ENCODE measurements at regions not wholly inside any gene's neighbourhood (a gene's known extent, or its start where the extent isn't known, plus 50 kb on each side); places are given as distances from the start of the nearest gene placed in this dataset.
A peak's percentile ranks its signal among the peaks of the same experiment; 100 is the strongest.

- no peak for DNase-seq
- Histone ChIP-seq H3K36me3 (no peaks in the 10 kb centered on the region), H3K27ac (no peak overlapping the region), H3K4me1 (no peaks in the 10 kb centered on the region), H3K9me3 (no peaks in the 10 kb centered on the region), H3K4me3 (no peak overlapping the region), H3K27me3 (no peaks in the 10 kb centered on the region)
- intact Hi-C loops (cut with DNase I): no loop called here
- TF ChIP-seq EP300 (IDR thresholded peaks at IDR 0.05) (no peak), POLR2AphosphoS5 (IDR thresholded peaks at IDR 0.05) (no peak), CTCF (IDR thresholded peaks at IDR 0.05) (no peak), POLR2A (IDR thresholded peaks at IDR 0.05) (no peak)
- 58 to 86% methylated on average over 1 of the region's 1 CpG for WGBS, 2 donors
Observed at GRCh38 chr13:89239361-89240127, 1568.4 kb downstream of the SLITRK5 start.

GRCh38 chr13:89255844-89256406, 1584.8 kb downstream of the SLITRK5 start:
- H3K27me3 ChIP-seq: no peaks in the 10 kb centered on the region
- intact Hi-C loops (cut with DNase I): no loop called here
- no peak overlapping the region for H3K4me3 ChIP-seq
- peak in 1 of 4 donors; percentile 51 for TF ChIP-seq POLR2AphosphoS5 (IDR thresholded peaks at IDR 0.05)
- TF ChIP-seq CTCF (IDR thresholded peaks at IDR 0.05): no peak
- H3K4me1 ChIP-seq: peaks cover 0 to 6% (median 0%) of the 10 kb centered on the region in 4 donors
- no peak overlapping the region for H3K27ac ChIP-seq
- DNase-seq: no peak
- no peaks in the 10 kb centered on the region for H3K36me3 ChIP-seq
- WGBS, 2 donors: 47 to 62% methylated on average over 3 of the region's 3 CpGs
- peaks cover 0 to 4% (median 0%) of the 10 kb centered on the region in 4 donors for H3K9me3 ChIP-seq

- peaks cover 0 to 2% (median 0%) of the 10 kb centered on the region in 4 donors for H3K9me3 ChIP-seq
- TF ChIP-seq POLR2AphosphoS5 (IDR thresholded peaks at IDR 0.05): no peak
- no peak for TF ChIP-seq POLR2A (IDR thresholded peaks at IDR 0.05)
- TF ChIP-seq EP300 (IDR thresholded peaks at IDR 0.05): no peak
- no peak for TF ChIP-seq CTCF (IDR thresholded peaks at IDR 0.05)
- intact Hi-C loops (cut with DNase I): no loop called here
- no peaks in the 10 kb centered on the region for H3K4me1 ChIP-seq
- no peak overlapping the region for H3K27ac ChIP-seq
- 76 to 86% methylated on average over 3 of the region's 3 CpGs for WGBS, 2 donors
- H3K4me3 ChIP-seq: no peak overlapping the region
- H3K36me3 ChIP-seq: no peaks in the 10 kb centered on the region
- H3K27me3 ChIP-seq: no peaks in the 10 kb centered on the region
- DNase-seq: no peak
Observed at GRCh38 chr13:89267734-89268133, 1596.6 kb downstream of the SLITRK5 start.

- Histone ChIP-seq H3K4me1 (no peaks in the 10 kb centered on the region), H3K9me3 (peaks cover 0 to 2% (median 0%) of the 10 kb centered on the region in 4 donors), H3K4me3 (no peak overlapping the region), H3K27me3 (no peaks in the 10 kb centered on the region), H3K27ac (no peak overlapping the region), H3K36me3 (no peaks in the 10 kb centered on the region)
- TF ChIP-seq POLR2A (IDR thresholded peaks at IDR 0.05) (no peak), EP300 (IDR thresholded peaks at IDR 0.05) (no peak), POLR2AphosphoS5 (IDR thresholded peaks at IDR 0.05) (no peak), CTCF (IDR thresholded peaks at IDR 0.05) (no peak)
- WGBS, 2 donors: 46 to 66% methylated on average over 2 of the region's 2 CpGs
- no peak for DNase-seq
- intact Hi-C loops (cut with DNase I): no loop called here
Observed at GRCh38 chr13:89269737-89270136, 1598.6 kb downstream of the SLITRK5 start.

All from sigmoid colon (tissue), 6 donors.